Nephron (organoid): ENCODE measurements at regions not wholly inside any gene's neighbourhood (a gene's known extent, or its start where the extent isn't known, plus 50 kb on each side); places are given as distances from the start of the nearest gene placed in this dataset.
A peak's percentile ranks its signal among the peaks of the same experiment; 100 is the strongest.

Experiments used
- H3K27ac Mint-ChIP-seq, 3 experiments: 2 replicates each; pipeline ENCODE4 v1.8.0; 2020; ENCODE audit warnings: mixed read lengths in 3 of 3, mild to moderate bottlenecking in 2 of 3, moderate library complexity in 1 of 3
- H3K27me3 Mint-ChIP-seq: 2 replicates; pipeline ENCODE4 v1.8.0; 2021; ENCODE audit warnings: low read depth, mild to moderate bottlenecking, moderate library complexity, mixed read lengths
- H3K36me3 Mint-ChIP-seq: 2 replicates; pipeline ENCODE4 v1.8.0; 2020; ENCODE audit warnings: low read depth, mixed read lengths
- H3K4me1 Mint-ChIP-seq: 2 replicates; pipeline ENCODE4 v1.8.0; 2020; ENCODE audit warnings: mixed read lengths
- H3K4me3 Mint-ChIP-seq, 3 experiments: 2 replicates each; pipeline ENCODE4 v1.8.0; 2020; ENCODE audit warnings: mild to moderate bottlenecking in 3 of 3, mixed read lengths in 3 of 3, moderate library complexity in 2 of 3
- H3K9me3 Mint-ChIP-seq: 2 replicates; pipeline ENCODE4 v1.8.0; 2020; ENCODE audit warnings: mixed read lengths
- CTCF ChIP-seq, 3 experiments: fragments of 200-600 bp; sonication (generic); IDR thresholded peaks; one replicate each; pipeline ENCODE4 v1.5.0; 2021; ENCODE audit warnings: antibody characterized with exemption in 3 of 3; ENCODE audit not compliant: unreplicated experiment in 3 of 3

- Mint-ChIP-seq H3K9me3 (no peaks in the 10 kb centered on the region), H3K4me3 (no peak overlapping the region), H3K4me1 (peaks cover 1% of the 10 kb centered on the region), H3K27ac (no peak overlapping the region), H3K27me3 (no peaks in the 10 kb centered on the region), H3K36me3 (peaks cover 10% of the 10 kb centered on the region)
- no peak for TF ChIP-seq CTCF (IDR thresholded peaks at IDR 0.05; ENCODE audit: unreplicated experiment in 3 of 3)
Observed at GRCh38 chr11:8740129-8740528, 57.5 kb downstream of the RPL27A start.

GRCh38 chr11:8744423-8744822 lies 61.8 kb downstream of the RPL27A start:
- Mint-ChIP-seq H3K27me3 (no peaks in the 10 kb centered on the region), H3K4me3 (no peak overlapping the region), H3K27ac (no peak overlapping the region), H3K9me3 (no peaks in the 10 kb centered on the region), H3K36me3 (peaks cover 5% of the 10 kb centered on the region), H3K4me1 (peaks cover 31% of the 10 kb centered on the region)
- no peak for TF ChIP-seq CTCF (IDR thresholded peaks at IDR 0.05; ENCODE audit: unreplicated experiment in 3 of 3)

GRCh38 chr11:8745431-8746253 lies 63.0 kb downstream of the RPL27A start:
- Mint-ChIP-seq H3K27ac (peak overlapping the region; percentile 19 to 80 (median 52)), H3K9me3 (no peaks in the 10 kb centered on the region), H3K36me3 (peaks cover 11% of the 10 kb centered on the region), H3K4me1 (peaks cover 31% of the 10 kb centered on the region), H3K27me3 (no peaks in the 10 kb centered on the region), H3K4me3 (no peak overlapping the region)
- TF ChIP-seq CTCF (IDR thresholded peaks at IDR 0.05; ENCODE audit: unreplicated experiment in 3 of 3), result no peak

- peaks cover 2% of the 10 kb centered on the region for H3K9me3 Mint-ChIP-seq
- H3K36me3 Mint-ChIP-seq, result peaks cover 18% of the 10 kb centered on the region
- no peak overlapping the region for H3K4me3 Mint-ChIP-seq
- peak overlapping the region; percentile 19 to 80 (median 52) for H3K27ac Mint-ChIP-seq
- no peak for TF ChIP-seq CTCF (IDR thresholded peaks at IDR 0.05; ENCODE audit: unreplicated experiment in 3 of 3)
- no peaks in the 10 kb centered on the region for H3K27me3 Mint-ChIP-seq
- peaks cover 31% of the 10 kb centered on the region for H3K4me1 Mint-ChIP-seq
Observed at GRCh38 chr11:8746331-8746974, 63.9 kb downstream of the RPL27A start.

- Mint-ChIP-seq H3K4me3 (no peak overlapping the region), H3K9me3 (peaks cover 5% of the 10 kb centered on the region), H3K27me3 (no peaks in the 10 kb centered on the region), H3K36me3 (peaks cover 24% of the 10 kb centered on the region), H3K4me1 (peaks cover 31% of the 10 kb centered on the region), H3K27ac (peak overlapping the region in 1 of 3 experiments; percentile 69)
- TF ChIP-seq CTCF (IDR thresholded peaks at IDR 0.05; ENCODE audit: unreplicated experiment in 3 of 3), result no peak
Observed at GRCh38 chr11:8747173-8747572, 64.6 kb downstream of the RPL27A start.
